Smooth muscle cell (in vitro differentiated cells): ENCODE measurements at regions not wholly inside any gene's neighbourhood (a gene's known extent, or its start where the extent isn't known, plus 50 kb on each side); places are given as distances from the start of the nearest gene placed in this dataset.

ENCODE experiments used
- DNase-seq: peaks from one replicate; lab custom pipeline; 2025; ENCODE audit not compliant: unreplicated experiment; lab: John Stamatoyannopoulos, UW
- H2AFZ ChIP-seq: fragments of 200-600 bp; sonication (generic); 2 replicates; pipeline ENCODE4 v1.6.0; 2016; ENCODE audit warnings: antibody characterized with exemption, low read depth, mild to moderate bottlenecking
- H3F3A ChIP-seq: fragments of 200-600 bp; sonication (generic); 2 replicates; pipeline ENCODE4 v1.6.0; 2017; ENCODE audit warnings: antibody characterized with exemption, low read depth
- H3K27ac ChIP-seq: fragments of 200-600 bp; sonication (generic); 2 replicates; pipeline ENCODE4 v1.5.1; 2016; ENCODE audit warnings: low read depth, mild to moderate bottlenecking
- H3K27me3 ChIP-seq: fragments of 200-600 bp; sonication (generic); 2 replicates; pipeline ENCODE4 v1.6.1; 2016; ENCODE audit warnings: low read depth, mild to moderate bottlenecking
- H3K36me3 ChIP-seq: fragments of 200-600 bp; sonication (generic); 2 replicates; pipeline ENCODE4 v1.5.1; 2016; ENCODE audit warnings: low read depth
- H3K4me1 ChIP-seq: fragments of 200-600 bp; sonication (generic); 2 replicates; pipeline ENCODE4 v1.5.1; 2016; ENCODE audit warnings: low read depth
- H3K4me2 ChIP-seq: fragments of 200-600 bp; sonication (generic); 2 replicates; pipeline ENCODE4 v1.6.0; 2016; ENCODE audit warnings: mild to moderate bottlenecking
- H3K4me3 ChIP-seq: fragments of 200-600 bp; sonication (generic); 2 replicates; pipeline ENCODE4 v1.5.1; 2016; ENCODE audit warnings: mild to moderate bottlenecking
- H3K79me2 ChIP-seq: fragments of 200-600 bp; sonication (generic); 2 replicates; pipeline ENCODE4 v1.6.0; 2016; ENCODE audit warnings: low read depth, mild to moderate bottlenecking
- H3K9ac ChIP-seq: fragments of 200-600 bp; sonication (generic); 2 replicates; pipeline ENCODE4 v1.6.0; 2016; ENCODE audit warnings: low read depth
- H3K9me3 ChIP-seq: fragments of 200-600 bp; sonication (generic); replicated peaks from 2 replicates; pipeline ENCODE4 v1.5.1; 2016; ENCODE audit warnings: low read depth
- H4K20me1 ChIP-seq: fragments of 200-600 bp; sonication (generic); 2 replicates; pipeline ENCODE4 v1.6.0; 2016; ENCODE audit warnings: low read depth
- CTCF ChIP-seq: fragments of 200-600 bp; sonication (generic); IDR thresholded peaks from 2 replicates; pipeline ENCODE4 v1.5.1; 2017; ENCODE audit warnings: borderline replicate concordance, mild to moderate bottlenecking, antibody characterized with exemption; ENCODE audit not compliant: insufficient read depth, poor library complexity, severe bottlenecking
- WGBS: methylation state at CpG from one replicate; pipeline ENCODE4 v1.1.7; 2016; ENCODE audit warnings: low lambda C conversion rate; 5-methylcytosine and 5-hydroxymethylcytosine counted together

GRCh38 chr7:109763611-109764010, 1193.9 kb downstream of the DNAJB9 start:
- no peak overlapping the region for H3K27ac ChIP-seq
- H4K20me1 ChIP-seq = no peaks in the 10 kb centered on the region
- H3K4me1 ChIP-seq = no peaks in the 10 kb centered on the region
- no peaks in the 10 kb centered on the region for H3K27me3 ChIP-seq
- WGBS = 89% methylated on average over 3 of the region's 3 CpGs
- no peaks in the 10 kb centered on the region for H3K36me3 ChIP-seq
- H2AFZ ChIP-seq = no peak overlapping the region
- no peak overlapping the region for H3K4me3 ChIP-seq
- H3K79me2 ChIP-seq = no peaks in the 10 kb centered on the region
- H3F3A ChIP-seq = no peaks in the 10 kb centered on the region
- no peak for TF ChIP-seq CTCF
- DNase-seq = no peak
- H3K9ac ChIP-seq = no peak overlapping the region
- no peak overlapping the region for H3K4me2 ChIP-seq
- no peaks in the 10 kb centered on the region for H3K9me3 ChIP-seq

- H3K9me3 ChIP-seq = no peaks in the 10 kb centered on the region
- H4K20me1 ChIP-seq = no peaks in the 10 kb centered on the region
- no peaks in the 10 kb centered on the region for H3K4me1 ChIP-seq
- WGBS = 65% methylated on average over 3 of the region's 3 CpGs
- H3F3A ChIP-seq = no peaks in the 10 kb centered on the region
- no peaks in the 10 kb centered on the region for H3K27me3 ChIP-seq
- no peaks in the 10 kb centered on the region for H3K79me2 ChIP-seq
- no peak overlapping the region for H3K9ac ChIP-seq
- DNase-seq = no peak
- no peaks in the 10 kb centered on the region for H3K36me3 ChIP-seq
- no peak overlapping the region for H3K4me2 ChIP-seq
- H3K27ac ChIP-seq = no peak overlapping the region
- no peak overlapping the region for H2AFZ ChIP-seq
- no peak for TF ChIP-seq CTCF
- H3K4me3 ChIP-seq = no peak overlapping the region
Measured at GRCh38 chr7:109772161-109772560, 1202.5 kb downstream of the DNAJB9 start.

GRCh38 chr7:109782806-109783205, 1213.1 kb downstream of the DNAJB9 start:
- no peak for DNase-seq
- H2AFZ ChIP-seq = no peak overlapping the region
- no peak overlapping the region for H3K9ac ChIP-seq
- H3K4me3 ChIP-seq = no peak overlapping the region
- H3K4me2 ChIP-seq = no peak overlapping the region
- H3K27ac ChIP-seq = no peak overlapping the region
- H3K9me3 ChIP-seq = no peaks in the 10 kb centered on the region
- WGBS = 95% methylated on average over 3 of the region's 3 CpGs
- no peaks in the 10 kb centered on the region for H3K36me3 ChIP-seq
- no peaks in the 10 kb centered on the region for H3K27me3 ChIP-seq
- no peak for TF ChIP-seq CTCF
- H4K20me1 ChIP-seq = no peaks in the 10 kb centered on the region
- no peaks in the 10 kb centered on the region for H3K4me1 ChIP-seq
- H3F3A ChIP-seq = no peaks in the 10 kb centered on the region
- H3K79me2 ChIP-seq = no peaks in the 10 kb centered on the region

GRCh38 chr7:109806548-109806947, 1236.9 kb downstream of the DNAJB9 start:
- Histone ChIP-seq H3K4me1 (no peaks in the 10 kb centered on the region), H3K4me2 (no peak overlapping the region), H3K9me3 (no peaks in the 10 kb centered on the region), H3K9ac (no peak overlapping the region), H2AFZ (no peak overlapping the region), H4K20me1 (no peaks in the 10 kb centered on the region), H3F3A (no peaks in the 10 kb centered on the region), H3K27me3 (no peaks in the 10 kb centered on the region), H3K79me2 (no peaks in the 10 kb centered on the region), H3K36me3 (no peaks in the 10 kb centered on the region), H3K27ac (no peak overlapping the region), H3K4me3 (no peak overlapping the region)
- DNase-seq = no peak
- TF ChIP-seq CTCF = no peak
